Thoracic aorta (tissue), 2 donors: ENCODE measurements at regions not wholly inside any gene's neighbourhood (a gene's known extent, or its start where the extent isn't known, plus 50 kb on each side); places are given as distances from the start of the nearest gene placed in this dataset.

Experiments used
- ATAC-seq: fragments of 150-250 bp; one replicate; pipeline ENCODE4 v1.8.0; 2017; ENCODE audit warnings: low read depth; ENCODE audit not compliant: insufficient number of reproducible peaks, low FRiP score
- DNase-seq: peaks from one replicate; pipeline ENCODE4 v3.0.0-alpha.2; 2020; ENCODE audit warnings: low spot score
- H3K27ac ChIP-seq, 2 donors: fragments of 200-600 bp; sonication (generic); 1 replicate in 1 of 2; 2 replicates in 1 of 2; pipeline ENCODE4 v1.5.1; 2016; ENCODE audit warnings: mild to moderate bottlenecking in 2 of 2, moderate library complexity in 2 of 2
- H3K27me3 ChIP-seq: fragments of 200-600 bp; sonication (generic); replicated peaks from 2 replicates; pipeline ENCODE4 v1.6.0; 2016; ENCODE audit warnings: mild to moderate bottlenecking; ENCODE audit not compliant: insufficient read depth
- H3K36me3 ChIP-seq: fragments of 200-600 bp; sonication (generic); one replicate; pipeline ENCODE4 v1.5.1; 2016
- H3K4me1 ChIP-seq, 2 donors: fragments of 200-600 bp; sonication (generic); 1 replicate in 1 of 2; 2 replicates in 1 of 2; pipeline versions ENCODE4 v1.5.1 to v1.6.0; 2016; ENCODE audit warnings: low read depth in 2 of 2, mild to moderate bottlenecking in 1 of 2; ENCODE audit not compliant: control insufficient read depth in 1 of 2
- H3K4me3 ChIP-seq: fragments of 200-600 bp; sonication (generic); 2 replicates; pipeline ENCODE4 v1.5.1; 2016; ENCODE audit warnings: mild to moderate bottlenecking
- H3K9me3 ChIP-seq: fragments of 200-600 bp; sonication (generic); 2 replicates; pipeline ENCODE4 v1.5.1; 2016
- CTCF ChIP-seq: fragments of 200-600 bp; sonication (generic); IDR thresholded peaks from one replicate; pipeline ENCODE4 v1.5.1; 2019; ENCODE audit warnings: antibody characterized with exemption

- no peak overlapping the region for H3K27ac ChIP-seq
- no peak for DNase-seq
- no peak for ATAC-seq
- no peaks in the 10 kb centered on the region for H3K4me1 ChIP-seq
- H3K27me3 ChIP-seq = no peaks in the 10 kb centered on the region
- H3K4me3 ChIP-seq = no peak overlapping the region
- no peak for TF ChIP-seq CTCF
- H3K9me3 ChIP-seq = no peaks in the 10 kb centered on the region
- H3K36me3 ChIP-seq = no peaks in the 10 kb centered on the region
Observed at GRCh38 chr17:54270499-54270898, 447.8 kb downstream of the KIF2B start.

GRCh38 chr17:54277868-54278267 lies 455.1 kb downstream of the KIF2B start:
- Histone ChIP-seq H3K36me3 (no peaks in the 10 kb centered on the region), H3K4me3 (no peak overlapping the region), H3K9me3 (no peaks in the 10 kb centered on the region), H3K4me1 (no peaks in the 10 kb centered on the region), H3K27me3 (no peaks in the 10 kb centered on the region), H3K27ac (no peak overlapping the region)
- DNase-seq = no peak
- no peak for ATAC-seq
- no peak for TF ChIP-seq CTCF

- no peak overlapping the region for H3K27ac ChIP-seq
- H3K4me3 ChIP-seq = no peak overlapping the region
- no peak for TF ChIP-seq CTCF
- H3K4me1 ChIP-seq = no peaks in the 10 kb centered on the region
- no peaks in the 10 kb centered on the region for H3K36me3 ChIP-seq
- no peaks in the 10 kb centered on the region for H3K27me3 ChIP-seq
- DNase-seq = no peak
- no peak for ATAC-seq
- no peaks in the 10 kb centered on the region for H3K9me3 ChIP-seq
Observed at GRCh38 chr17:54280741-54281140, 458.0 kb downstream of the KIF2B start.

- no peaks in the 10 kb centered on the region for H3K36me3 ChIP-seq
- H3K4me3 ChIP-seq = no peak overlapping the region
- TF ChIP-seq CTCF = no peak
- no peaks in the 10 kb centered on the region for H3K9me3 ChIP-seq
- H3K27ac ChIP-seq = no peak overlapping the region
- ATAC-seq (no peak), DNase-seq (no peak)
- H3K27me3 ChIP-seq = no peaks in the 10 kb centered on the region
- H3K4me1 ChIP-seq = no peaks in the 10 kb centered on the region
Observed at GRCh38 chr17:54282886-54283285, 460.2 kb downstream of the KIF2B start.

GRCh38 chr17:54307351-54307750 lies 484.6 kb downstream of the KIF2B start:
- no peak for DNase-seq
- no peaks in the 10 kb centered on the region for H3K36me3 ChIP-seq
- H3K27me3 ChIP-seq = no peaks in the 10 kb centered on the region
- H3K27ac ChIP-seq = no peak overlapping the region
- TF ChIP-seq CTCF = no peak
- H3K4me3 ChIP-seq = no peak overlapping the region
- no peaks in the 10 kb centered on the region for H3K9me3 ChIP-seq
- no peak for ATAC-seq
- no peaks in the 10 kb centered on the region for H3K4me1 ChIP-seq
